ENCODE measurements at regions not wholly inside any gene's neighbourhood (a gene's known extent, or its start where the extent isn't known, plus 50 kb on each side); places are given as distances from the start of the nearest gene placed in this dataset.
"Not testable (repeated sequence)": the region's sequence is repeated elsewhere in the genome, so short reads cannot be mapped to it uniquely, and the experiment has no call there.

- intact Hi-C loops (cut with DNase I): no loop called here
- H3K4me3 ChIP-seq: no peak overlapping the region
- H3K36me3 ChIP-seq: no peaks in the 10 kb centered on the region
- no peaks in the 10 kb centered on the region for H3K27me3 ChIP-seq
- no peak overlapping the region for H3K27ac ChIP-seq
- no peaks in the 10 kb centered on the region for H3K4me1 ChIP-seq
- no peak for TF ChIP-seq POLR2AphosphoS5 (IDR thresholded peaks at IDR 0.05; ENCODE audit: insufficient read depth in 1 of 2, low read depth in 1 of 2)
- TF ChIP-seq POLR2A (IDR thresholded peaks at IDR 0.05): no peak
- no peak for TF ChIP-seq CTCF (IDR thresholded peaks at IDR 0.05)
- no peaks in the 10 kb centered on the region for H3K9me3 ChIP-seq
- no peak for DNase-seq (ENCODE audit: extremely low spot score in 2 of 2)
Measured at GRCh38 chr12:67891596-67891995, 97.7 kb upstream of the IFNG-AS1 start.

GRCh38 chr12:67892259-67893021, 96.8 kb upstream of the IFNG-AS1 start:
- Histone ChIP-seq H3K27ac (no peak overlapping the region), H3K27me3 (no peaks in the 10 kb centered on the region), H3K36me3 (no peaks in the 10 kb centered on the region), H3K4me3 (no peak overlapping the region), H3K4me1 (no peaks in the 10 kb centered on the region), H3K9me3 (no peaks in the 10 kb centered on the region)
- DNase-seq (ENCODE audit: extremely low spot score in 2 of 2): no peak
- intact Hi-C loops (cut with DNase I): no loop called here
- TF ChIP-seq POLR2AphosphoS5 (IDR thresholded peaks at IDR 0.05; ENCODE audit: insufficient read depth in 1 of 2, low read depth in 1 of 2) (no peak), POLR2A (IDR thresholded peaks at IDR 0.05) (no peak), CTCF (IDR thresholded peaks at IDR 0.05) (no peak)

- no peak overlapping the region for H3K27ac ChIP-seq
- intact Hi-C loops (cut with DNase I): no loop called here
- TF ChIP-seq POLR2AphosphoS5 (IDR thresholded peaks at IDR 0.05; ENCODE audit: insufficient read depth in 1 of 2, low read depth in 1 of 2) (no peak), POLR2A (IDR thresholded peaks at IDR 0.05) (no peak), CTCF (IDR thresholded peaks at IDR 0.05) (no peak)
Measured at GRCh38 chr12:67893022-67893580, 96.1 kb upstream of the IFNG-AS1 start.

GRCh38 chr12:67900418-67900817, 88.8 kb upstream of the IFNG-AS1 start:
- intact Hi-C loops (cut with DNase I); H3K27me3 ChIP-seq; H3K4me3 ChIP-seq; H3K36me3 ChIP-seq; H3K9me3 ChIP-seq; H3K4me1 ChIP-seq; H3K27ac ChIP-seq; DNase-seq (ENCODE audit: extremely low spot score in 2 of 2): not testable (repeated sequence)

More at GRCh38 chr12:67893022-67893580, 96.1 kb upstream of the IFNG-AS1 start:
- Histone ChIP-seq H3K9me3 (no peaks in the 10 kb centered on the region), H3K36me3 (no peaks in the 10 kb centered on the region), H3K4me3 (no peak overlapping the region), H3K4me1 (no peaks in the 10 kb centered on the region), H3K27me3 (no peaks in the 10 kb centered on the region)
- DNase-seq (ENCODE audit: extremely low spot score in 2 of 2): no peak

GRCh38 chr12:67909091-67909531, 80.1 kb upstream of the IFNG-AS1 start:
- H3K27ac ChIP-seq: no peak overlapping the region
- intact Hi-C loops (cut with DNase I): no loop called here
- no peaks in the 10 kb centered on the region for H3K36me3 ChIP-seq
- no peaks in the 10 kb centered on the region for H3K4me1 ChIP-seq
- TF ChIP-seq POLR2A (IDR thresholded peaks at IDR 0.05) (no peak), CTCF (IDR thresholded peaks at IDR 0.05) (no peak), POLR2AphosphoS5 (IDR thresholded peaks at IDR 0.05; ENCODE audit: insufficient read depth in 1 of 2, low read depth in 1 of 2) (no peak)
- H3K4me3 ChIP-seq: no peak overlapping the region
- no peaks in the 10 kb centered on the region for H3K27me3 ChIP-seq
- no peaks in the 10 kb centered on the region for H3K9me3 ChIP-seq
- no peak for DNase-seq (ENCODE audit: extremely low spot score in 2 of 2)
